Ishikawa (cell line): ENCODE measurements at regions not wholly inside any gene's neighbourhood (a gene's known extent, or its start where the extent isn't known, plus 50 kb on each side); places are given as distances from the start of the nearest gene placed in this dataset.

Experiments used
- CEBPB ChIP-seq: IDR thresholded peaks from 2 replicates; pipeline ENCODE4 v1.6.1; 2012
- CREB1 ChIP-seq: IDR thresholded peaks from 2 replicates; pipeline ENCODE4 v1.6.1; 2012; ENCODE audit warnings: low read depth
- EGR1 ChIP-seq: IDR thresholded peaks from 2 replicates; pipeline ENCODE4 v1.6.1; 2012
- EP300 ChIP-seq: IDR thresholded peaks from 2 replicates; pipeline ENCODE4 v1.6.1; 2012; ENCODE audit warnings: borderline replicate concordance
- FOXM1 ChIP-seq: IDR thresholded peaks from 2 replicates; pipeline ENCODE4 v1.6.1; 2012; ENCODE audit warnings: low read depth, borderline replicate concordance
- MAX ChIP-seq: IDR thresholded peaks from 2 replicates; pipeline ENCODE4 v1.6.1; 2012
- NFIC ChIP-seq: IDR thresholded peaks from 2 replicates; pipeline ENCODE4 v1.6.1; 2012
- RAD21 ChIP-seq: IDR thresholded peaks from 2 replicates; pipeline ENCODE4 v1.6.1; 2012; ENCODE audit warnings: low read depth
- REST ChIP-seq: IDR thresholded peaks from 2 replicates; pipeline ENCODE4 v1.6.1; 2012; ENCODE audit warnings: low read depth, mild to moderate bottlenecking
- TAF1 ChIP-seq: IDR thresholded peaks from 2 replicates; pipeline ENCODE4 v1.6.1; 2012; ENCODE audit warnings: low read depth, mild to moderate bottlenecking
- TCF12 ChIP-seq: IDR thresholded peaks from 2 replicates; pipeline ENCODE4 v1.6.1; 2012; ENCODE audit warnings: low read depth
- TEAD4 ChIP-seq: IDR thresholded peaks from 2 replicates; pipeline ENCODE4 v1.6.1; 2012
- USF1 ChIP-seq: IDR thresholded peaks from 2 replicates; pipeline ENCODE4 v1.6.1; 2012
- YY1 ChIP-seq: IDR thresholded peaks from 2 replicates; pipeline ENCODE4 v1.6.1; 2012; ENCODE audit warnings: low read depth
- ZBTB7A ChIP-seq: IDR thresholded peaks from 2 replicates; pipeline ENCODE4 v1.6.1; 2012; ENCODE audit warnings: low read depth

GRCh38 chr22:26884921-26885320 is 227.5 kb downstream of the MIAT start:
- no peak for TF ChIP-seq MAX
- no peak for TF ChIP-seq FOXM1
- no peak for TF ChIP-seq CREB1
- TF ChIP-seq NFIC: no peak
- TF ChIP-seq USF1: no peak

GRCh38 chr22:26885441-26886261 is 228.3 kb downstream of the MIAT start:
- no peak for TF ChIP-seq USF1
- no peak for TF ChIP-seq TEAD4
- TF ChIP-seq EP300: no peak
- TF ChIP-seq TCF12: no peak
- TF ChIP-seq FOXM1: no peak
- TF ChIP-seq ZBTB7A: no peak

- TF ChIP-seq REST (no peak), TAF1 (no peak), MAX (no peak), ZBTB7A (no peak), YY1 (no peak), FOXM1 (no peak), USF1 (no peak), CEBPB (no peak), CREB1 (no peak), RAD21 (no peak), EP300 (no peak), EGR1 (no peak), TCF12 (no peak)
Observed at GRCh38 chr22:26887456-26887855, 230.1 kb downstream of the MIAT start.

- TF ChIP-seq TEAD4: no peak
- TF ChIP-seq YY1: no peak
- TF ChIP-seq TCF12: no peak
- no peak for TF ChIP-seq NFIC
- no peak for TF ChIP-seq CREB1
- TF ChIP-seq CEBPB: no peak
- TF ChIP-seq ZBTB7A: no peak
- no peak for TF ChIP-seq MAX
- no peak for TF ChIP-seq FOXM1
- TF ChIP-seq EP300: no peak
- no peak for TF ChIP-seq TAF1
Observed at GRCh38 chr22:26887916-26888315, 230.5 kb downstream of the MIAT start.

GRCh38 chr22:26888887-26889286 is 231.5 kb downstream of the MIAT start:
- TF ChIP-seq USF1: no peak
- no peak for TF ChIP-seq MAX
- no peak for TF ChIP-seq EGR1
- no peak for TF ChIP-seq REST
- no peak for TF ChIP-seq CREB1
- TF ChIP-seq NFIC: no peak
- no peak for TF ChIP-seq FOXM1
- no peak for TF ChIP-seq TAF1
- TF ChIP-seq CEBPB: no peak
- no peak for TF ChIP-seq TCF12
- TF ChIP-seq ZBTB7A: no peak
- TF ChIP-seq YY1: no peak
- no peak for TF ChIP-seq RAD21
- TF ChIP-seq EP300: no peak
